Bronchial epithelial cell (primary cell): ENCODE measurements at regions not wholly inside any gene's neighbourhood (a gene's known extent, or its start where the extent isn't known, plus 50 kb on each side); places are given as distances from the start of the nearest gene placed in this dataset.

Experiments used
- DNase-seq: peaks from one replicate; pipeline ENCODE4 v3.0.0-alpha.2; 2010; ENCODE audit warnings: low read depth
- FAIRE-seq: peaks from 2 replicates; lab custom pipeline; 2011; peaks lifted over from hg19 to GRCh38; lab: Jason Lieb, UNC
- H3K27me3 ChIP-seq: 2 replicates; pipeline ENCODE4 v1.5.1; 2011; ENCODE audit warnings: low read length; ENCODE audit not compliant: control insufficient read depth, insufficient read depth
- H3K36me3 ChIP-seq: 2 replicates; pipeline ENCODE4 v1.5.1; 2011; ENCODE audit warnings: low read length; ENCODE audit not compliant: control insufficient read depth, insufficient read depth
- H3K4me3 ChIP-seq: 2 replicates; pipeline ENCODE4 v1.5.1; 2011; ENCODE audit warnings: mild to moderate bottlenecking, low read depth, low read length, control low read depth
- CTCF ChIP-seq: IDR thresholded peaks from 2 replicates; pipeline ENCODE4 v1.5.1; 2011; ENCODE audit warnings: mild to moderate bottlenecking, moderate library complexity, low read length, control low read depth, inconsistent platforms; ENCODE audit not compliant: insufficient read depth, severe bottlenecking

GRCh38 chr20:48395816-48396546 lies 431.8 kb downstream of the PREX1 start:
- DNase-seq = no peak
- no peaks in the 10 kb centered on the region for H3K36me3 ChIP-seq
- H3K4me3 ChIP-seq = no peak overlapping the region
- TF ChIP-seq CTCF = no peak
- FAIRE-seq = no peak
- H3K27me3 ChIP-seq = no peaks in the 10 kb centered on the region

GRCh38 chr20:48394415-48395081 lies 433.3 kb downstream of the PREX1 start:
- H3K27me3 ChIP-seq = no peaks in the 10 kb centered on the region
- H3K4me3 ChIP-seq = no peak overlapping the region
- no peaks in the 10 kb centered on the region for H3K36me3 ChIP-seq
- DNase-seq = no peak
- no peak for FAIRE-seq
- TF ChIP-seq CTCF = no peak

GRCh38 chr20:48393737-48394314 lies 434.0 kb downstream of the PREX1 start:
- Histone ChIP-seq H3K4me3 (no peak overlapping the region), H3K27me3 (no peaks in the 10 kb centered on the region), H3K36me3 (no peaks in the 10 kb centered on the region)
- no peak for FAIRE-seq
- no peak for DNase-seq
- TF ChIP-seq CTCF = no peak

- TF ChIP-seq CTCF = no peak
- no peak for FAIRE-seq
- Histone ChIP-seq H3K27me3 (no peaks in the 10 kb centered on the region), H3K4me3 (no peak overlapping the region), H3K36me3 (no peaks in the 10 kb centered on the region)
- no peak for DNase-seq
These were observed 434.5 kb downstream of the PREX1 start for GRCh38 chr20:48393311-48393685.

- TF ChIP-seq CTCF = no peak
- Histone ChIP-seq H3K4me3 (no peak overlapping the region), H3K36me3 (no peaks in the 10 kb centered on the region), H3K27me3 (no peaks in the 10 kb centered on the region)
- FAIRE-seq (no peak), DNase-seq (no peak)
These were observed 435.1 kb downstream of the PREX1 start for GRCh38 chr20:48392407-48393310.
